GM23338 (cell line): ENCODE measurements at regions not wholly inside any gene's neighbourhood (a gene's known extent, or its start where the extent isn't known, plus 50 kb on each side); places are given as distances from the start of the nearest gene placed in this dataset.

Source experiments
- ATAC-seq: fragments of 200-7000 bp; cut with Tn5 transposase; 3 replicates; pipeline ENCODE4 v1.9.1; 2020
- DNase-seq: peaks from one replicate; pipeline ENCODE4 v3.0.0-alpha.2; 2015; ENCODE audit warnings: low spot score
- H2AFZ ChIP-seq: fragments of 200-600 bp; sonication (generic); 2 replicates; pipeline ENCODE4 v1.8.0; 2016; ENCODE audit warnings: antibody characterized with exemption, mild to moderate bottlenecking, moderate library complexity
- H3F3A ChIP-seq: fragments of 200-600 bp; sonication (generic); replicated peaks from 2 replicates; pipeline ENCODE4 v1.8.0; 2017; ENCODE audit warnings: antibody characterized with exemption, mixed run types, low read depth
- H3K27ac ChIP-seq: fragments of 200-600 bp; sonication (generic); 2 replicates; pipeline ENCODE4 v1.6.1; 2016; ENCODE audit warnings: low read depth
- H3K27me3 ChIP-seq: fragments of 200-600 bp; sonication (generic); 2 replicates; pipeline ENCODE4 v1.8.0; 2016; ENCODE audit warnings: mild to moderate bottlenecking, mixed run types, moderate library complexity; ENCODE audit not compliant: insufficient read depth
- H3K36me3 ChIP-seq: fragments of 200-600 bp; sonication (generic); 2 replicates; pipeline ENCODE4 v1.8.0; 2016; ENCODE audit warnings: mild to moderate bottlenecking; ENCODE audit not compliant: insufficient read depth
- H3K4me1 ChIP-seq: fragments of 200-600 bp; sonication (generic); 2 replicates; pipeline ENCODE4 v1.8.0; 2016; ENCODE audit warnings: mild to moderate bottlenecking, moderate library complexity; ENCODE audit not compliant: insufficient read depth
- H3K4me2 ChIP-seq: fragments of 200-600 bp; sonication (generic); 2 replicates; pipeline ENCODE4 v1.7.1; 2017; ENCODE audit warnings: mixed run types
- H3K4me3 ChIP-seq: fragments of 200-600 bp; sonication (generic); 2 replicates; pipeline ENCODE4 v1.6.1; 2016; ENCODE audit warnings: mixed run types
- H3K79me2 ChIP-seq: fragments of 200-600 bp; sonication (generic); replicated peaks from 2 replicates; pipeline ENCODE4 v1.8.0; 2017; ENCODE audit warnings: mild to moderate bottlenecking; ENCODE audit not compliant: insufficient read depth
- H3K9me2 ChIP-seq: fragments of 200-600 bp; sonication (generic); 2 replicates; pipeline ENCODE4 v1.8.0; 2017; ENCODE audit not compliant: insufficient read depth
- H4K20me1 ChIP-seq: fragments of 200-600 bp; sonication (generic); replicated peaks from 2 replicates; pipeline ENCODE4 v1.8.0; 2017; ENCODE audit warnings: mild to moderate bottlenecking; ENCODE audit not compliant: insufficient read depth
- H3K27ac Mint-ChIP-seq: 2 replicates; pipeline ENCODE4 v1.8.0; 2020; ENCODE audit warnings: inconsistent platforms, mild to moderate bottlenecking, moderate library complexity, mixed read lengths
- H3K27me3 Mint-ChIP-seq: 3 replicates; pipeline ENCODE4 v1.8.0; 2022; ENCODE audit warnings: low read depth, mild to moderate bottlenecking, moderate library complexity, mixed read lengths, inconsistent platforms; ENCODE audit not compliant: insufficient read depth, poor library complexity
- H3K36me3 Mint-ChIP-seq: 3 replicates; pipeline ENCODE4 v1.8.0; 2021; ENCODE audit warnings: low read depth, mild to moderate bottlenecking, inconsistent platforms, moderate library complexity, mixed read lengths
- H3K4me1 Mint-ChIP-seq: 3 replicates; pipeline ENCODE4 v1.8.0; 2020; ENCODE audit warnings: mild to moderate bottlenecking, inconsistent platforms, mixed read lengths
- H3K4me3 Mint-ChIP-seq: 3 replicates; pipeline ENCODE4 v1.8.0; 2021; ENCODE audit warnings: moderate library complexity, mild to moderate bottlenecking, inconsistent platforms, mixed read lengths
- H3K9me3 Mint-ChIP-seq: 3 replicates; pipeline ENCODE4 v1.8.0; 2020; ENCODE audit warnings: moderate library complexity, mild to moderate bottlenecking, inconsistent platforms, mixed read lengths
- CREB1 ChIP-seq: fragments of 250-450 bp; sonication (Bioruptor Pico); IDR thresholded peaks from 2 replicates; pipeline ENCODE4 v1.5.0; 2020; ENCODE audit warnings: low read depth, mild to moderate bottlenecking, moderate library complexity
- CTCF ChIP-seq, 2 experiments: fragments of 200-600 bp in 1 of 2; sonication (generic) in 1 of 2; conservative IDR thresholded peaks; 2 replicates each; pipeline versions ENCODE4 v1.5.1 to v1.6.1; 2016 to 2017; ENCODE audit warnings: antibody characterized with exemption in 2 of 2, low read depth in 2 of 2, mild to moderate bottlenecking in 2 of 2, moderate library complexity in 1 of 2
- ETS1 ChIP-seq: IDR thresholded peaks from 2 replicates; pipeline ENCODE4 v1.6.1; 2016; ENCODE audit warnings: antibody characterized with exemption
- EZH2 ChIP-seq: fragments of 200-600 bp; sonication (generic); IDR thresholded peaks from one replicate; pipeline ENCODE4 v1.8.0; 2017; ENCODE audit warnings: antibody characterized with exemption, mild to moderate bottlenecking, low read depth; ENCODE audit not compliant: unreplicated experiment
- EZH2phosphoT487 ChIP-seq: fragments of 200-600 bp; sonication (generic); IDR thresholded peaks from one replicate; pipeline ENCODE4 v1.8.1; 2018; ENCODE audit warnings: antibody characterized with exemption; ENCODE audit not compliant: unreplicated experiment
- JUNB ChIP-seq: IDR thresholded peaks from one replicate; pipeline ENCODE4 v1.6.1; 2016; ENCODE audit warnings: antibody characterized with exemption; ENCODE audit not compliant: unreplicated experiment
- NANOG ChIP-seq: IDR thresholded peaks from 2 replicates; pipeline ENCODE4 v1.6.1; 2016; ENCODE audit warnings: antibody characterized with exemption, borderline replicate concordance
- REST ChIP-seq: IDR thresholded peaks from one replicate; pipeline ENCODE4 v1.6.1; 2018; ENCODE audit warnings: antibody characterized with exemption; ENCODE audit not compliant: unreplicated experiment
- STAT1 ChIP-seq: IDR thresholded peaks from one replicate; pipeline ENCODE4 v1.6.1; 2016; ENCODE audit warnings: antibody characterized with exemption; ENCODE audit not compliant: unreplicated experiment
- ZNF114 ChIP-seq: fragments of 250-450 bp; sonication (Bioruptor Pico); IDR thresholded peaks from 2 replicates; pipeline ENCODE4 v1.5.0; 2020; ENCODE audit warnings: mild to moderate bottlenecking, moderate library complexity
- ZNF331 ChIP-seq: fragments of 250-450 bp; sonication (Bioruptor Pico); IDR thresholded peaks from 2 replicates; pipeline ENCODE4 v1.5.0; 2020; ENCODE audit warnings: low read depth, mild to moderate bottlenecking, moderate library complexity

GRCh38 chr16:86934581-86935375 lies 356.4 kb downstream of the FOXL1 start (continued):
- no peak for TF ChIP-seq CTCF (conservative IDR thresholded peaks at IDR 0.05; ENCODE audit: low read depth in 2 of 2)
- TF ChIP-seq NANOG, result no peak
- no peak for TF ChIP-seq EZH2phosphoT487
- TF ChIP-seq EZH2, result no peak
- no peak for TF ChIP-seq ZNF114
- TF ChIP-seq JUNB, result no peak
- no peak for TF ChIP-seq ETS1
- TF ChIP-seq REST, result no peak
- TF ChIP-seq STAT1, result no peak
- TF ChIP-seq ZNF331 (CRISPR knock-in tag), result no peak

GRCh38 chr16:86939609-86940008 lies 361.3 kb downstream of the FOXL1 start:
- Histone ChIP-seq H3K9me2 (no peaks in the 10 kb centered on the region), H3K4me3 (no peak overlapping the region), H3K4me1 (no peaks in the 10 kb centered on the region), H3F3A (no peaks in the 10 kb centered on the region), H3K27me3 (no peaks in the 10 kb centered on the region), H3K36me3 (no peaks in the 10 kb centered on the region), H2AFZ (no peak overlapping the region), H3K4me2 (no peak overlapping the region), H4K20me1 (no peaks in the 10 kb centered on the region), H3K27ac (no peak overlapping the region), H3K79me2 (no peaks in the 10 kb centered on the region)
- no peak for ATAC-seq
- peaks cover 12% of the 10 kb centered on the region for H3K9me3 Mint-ChIP-seq
- H3K27ac Mint-ChIP-seq, result no peak overlapping the region
- H3K4me1 Mint-ChIP-seq, result no peaks in the 10 kb centered on the region
- H3K4me3 Mint-ChIP-seq, result no peak overlapping the region
- peaks cover 7% of the 10 kb centered on the region for H3K27me3 Mint-ChIP-seq
- no peaks in the 10 kb centered on the region; the same call in 2 of the 3 replicates for H3K36me3 Mint-ChIP-seq
- no peak for DNase-seq
- no peak for TF ChIP-seq ETS1
- no peak for TF ChIP-seq CREB1 (CRISPR knock-in tag)
- no peak for TF ChIP-seq EZH2
- no peak for TF ChIP-seq NANOG
- no peak for TF ChIP-seq ZNF114
- TF ChIP-seq EZH2phosphoT487, result no peak
